ENCODE measurements at regions not wholly inside any gene's neighbourhood (a gene's known extent, or its start where the extent isn't known, plus 50 kb on each side); places are given as distances from the start of the nearest gene placed in this dataset.
A peak's percentile ranks its signal among the peaks of the same experiment; 100 is the strongest.

GRCh38 chr6:101016163-101016562 lies 135.0 kb upstream of the ASCC3 start:
- DNase-seq, result no peak
- H3K27me3 ChIP-seq, result no peaks in the 10 kb centered on the region
- H3K36me3 ChIP-seq, result no peaks in the 10 kb centered on the region
- no peak overlapping the region for H3K27ac ChIP-seq
- H3K9me3 ChIP-seq, result no peaks in the 10 kb centered on the region
- no peak for TF ChIP-seq POLR2A (IDR thresholded peaks at IDR 0.05)
- TF ChIP-seq, protein P1, sequence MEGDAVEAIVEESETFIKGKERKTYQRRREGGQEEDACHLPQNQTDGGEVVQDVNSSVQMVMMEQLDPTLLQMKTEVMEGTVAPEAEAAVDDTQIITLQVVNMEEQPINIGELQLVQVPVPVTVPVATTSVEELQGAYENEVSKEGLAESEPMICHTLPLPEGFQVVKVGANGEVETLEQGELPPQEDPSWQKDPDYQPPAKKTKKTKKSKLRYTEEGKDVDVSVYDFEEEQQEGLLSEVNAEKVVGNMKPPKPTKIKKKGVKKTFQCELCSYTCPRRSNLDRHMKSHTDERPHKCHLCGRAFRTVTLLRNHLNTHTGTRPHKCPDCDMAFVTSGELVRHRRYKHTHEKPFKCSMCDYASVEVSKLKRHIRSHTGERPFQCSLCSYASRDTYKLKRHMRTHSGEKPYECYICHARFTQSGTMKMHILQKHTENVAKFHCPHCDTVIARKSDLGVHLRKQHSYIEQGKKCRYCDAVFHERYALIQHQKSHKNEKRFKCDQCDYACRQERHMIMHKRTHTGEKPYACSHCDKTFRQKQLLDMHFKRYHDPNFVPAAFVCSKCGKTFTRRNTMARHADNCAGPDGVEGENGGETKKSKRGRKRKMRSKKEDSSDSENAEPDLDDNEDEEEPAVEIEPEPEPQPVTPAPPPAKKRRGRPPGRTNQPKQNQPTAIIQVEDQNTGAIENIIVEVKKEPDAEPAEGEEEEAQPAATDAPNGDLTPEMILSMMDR (IDR thresholded peaks at IDR 0.05), result no peak
- peak; percentile 46 to 79 (median 65) for ATAC-seq
- no peak overlapping the region for H3K4me3 ChIP-seq
- peaks cover 0 to 16% (median 3%) of the 10 kb centered on the region in 4 donors for H3K4me1 ChIP-seq
- intact Hi-C loops (cut with DNase I), result no loop called here
- WGBS (ENCODE audit: insufficient coverage, low coverage, low lambda C conversion rate, missing lambda C conversion rate), result 51% methylated on average over 2 of the region's 3 CpGs

GRCh38 chr6:101018157-101018556 lies 137.0 kb upstream of the ASCC3 start:
- intact Hi-C loops (cut with DNase I), result no loop called here
- ATAC-seq, result no peak
- H3K27me3 ChIP-seq, result no peaks in the 10 kb centered on the region
- no peak overlapping the region for H3K27ac ChIP-seq
- 77% methylated on average over 3 of the region's 3 CpGs for WGBS (ENCODE audit: insufficient coverage, low coverage, low lambda C conversion rate, missing lambda C conversion rate)
- no peak for TF ChIP-seq POLR2A (IDR thresholded peaks at IDR 0.05)
- TF ChIP-seq, protein P1 (IDR thresholded peaks at IDR 0.05), result no peak
- peaks cover 0 to 16% (median 3%) of the 10 kb centered on the region in 4 donors for H3K4me1 ChIP-seq
- H3K9me3 ChIP-seq, result no peaks in the 10 kb centered on the region
- DNase-seq, result no peak
- H3K4me3 ChIP-seq, result no peak overlapping the region
- H3K36me3 ChIP-seq, result no peaks in the 10 kb centered on the region

DNA sequence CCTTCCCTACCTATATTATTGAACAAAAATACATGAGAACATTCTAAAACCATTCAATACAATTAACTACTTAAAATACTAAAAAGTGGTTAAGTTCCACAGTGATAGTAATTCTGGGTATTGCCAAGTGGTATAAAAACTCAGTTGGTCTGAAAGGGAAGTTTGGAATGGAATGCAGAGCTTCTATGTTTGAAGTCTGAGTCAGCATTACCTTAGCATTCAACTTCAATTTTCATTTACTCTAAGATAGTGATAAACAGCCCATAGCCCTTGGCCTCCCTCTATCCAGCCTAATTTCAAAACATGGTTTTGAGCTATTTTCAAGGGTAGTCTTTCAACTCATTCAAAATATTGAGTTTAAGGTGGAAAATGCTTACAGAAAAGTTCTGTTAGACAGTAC lies 140.4 kb upstream of the ASCC3 start:
- intact Hi-C loops (cut with DNase I), result no loop called here
- no peak for ATAC-seq
- no peaks in the 10 kb centered on the region for H3K9me3 ChIP-seq

DNA sequence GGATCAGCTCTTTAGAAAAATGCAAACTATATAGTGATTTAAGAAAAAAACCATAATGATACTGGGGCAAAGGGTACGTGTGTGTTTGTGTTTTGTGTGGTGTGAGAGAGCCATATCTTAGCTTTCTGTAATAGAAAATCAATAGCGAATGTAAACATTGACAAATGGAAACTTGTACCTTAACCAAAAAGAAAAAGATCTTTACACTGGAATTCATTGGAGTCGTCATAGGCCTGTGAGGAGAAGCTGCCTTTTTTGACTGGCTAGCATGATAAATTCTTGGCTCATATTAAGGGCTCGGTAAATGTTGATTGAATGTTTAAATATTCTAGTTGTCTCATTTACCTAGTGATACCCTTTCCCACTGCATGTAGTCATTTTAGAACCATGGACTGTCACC lies 161.8 kb upstream of the ASCC3 start:
- Histone ChIP-seq H3K36me3 (no peaks in the 10 kb centered on the region), H3K4me3 (no peak overlapping the region), H3K9me3 (no peaks in the 10 kb centered on the region), H3K4me1 (no peaks in the 10 kb centered on the region), H3K27me3 (no peaks in the 10 kb centered on the region), H3K27ac (no peak overlapping the region)
- TF ChIP-seq POLR2A (IDR thresholded peaks at IDR 0.05), result no peak
- TF ChIP-seq, protein P1 (IDR thresholded peaks at IDR 0.05), result no peak
- intact Hi-C loops (cut with DNase I), result no loop called here
- ATAC-seq (peak in 1 of 4 donors; percentile 35), DNase-seq (no peak)
- 32% methylated on average over 4 of the region's 4 CpGs for WGBS (ENCODE audit: insufficient coverage, low coverage, low lambda C conversion rate, missing lambda C conversion rate)

More for the DNA sequence above, 140.4 kb upstream of the ASCC3 start:
- Histone ChIP-seq H3K36me3 (no peaks in the 10 kb centered on the region), H3K27ac (no peak overlapping the region), H3K4me1 (no peaks in the 10 kb centered on the region), H3K4me3 (no peak overlapping the region), H3K27me3 (no peaks in the 10 kb centered on the region)
- TF ChIP-seq POLR2A (IDR thresholded peaks at IDR 0.05), result no peak
- TF ChIP-seq, protein P1 (IDR thresholded peaks at IDR 0.05), result no peak
- no peak for DNase-seq

DNA sequence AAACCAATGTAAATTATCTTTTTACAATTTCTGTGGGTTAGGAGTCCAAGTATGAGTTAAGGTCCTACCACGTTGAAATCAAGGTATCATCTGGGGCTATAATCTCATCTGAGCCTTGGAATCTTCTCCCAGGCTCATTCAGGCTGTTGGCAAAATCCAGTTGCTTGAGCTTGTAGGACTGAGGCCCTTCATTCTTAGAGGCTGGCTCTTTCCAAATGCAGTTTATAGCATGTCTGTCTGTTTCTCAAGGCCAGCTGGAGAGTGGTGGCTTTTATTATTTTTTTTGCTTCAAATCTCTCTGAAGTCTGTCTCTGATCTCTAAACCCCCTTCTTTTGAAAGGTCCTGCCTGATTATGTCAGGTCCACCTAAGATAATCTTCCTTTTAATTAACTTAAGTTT lies 177.2 kb upstream of the ASCC3 start:
- Histone ChIP-seq H3K4me3 (no peak overlapping the region), H3K27ac (no peak overlapping the region), H3K27me3 (no peaks in the 10 kb centered on the region), H3K36me3 (no peaks in the 10 kb centered on the region), H3K9me3 (no peaks in the 10 kb centered on the region), H3K4me1 (no peaks in the 10 kb centered on the region)
- WGBS (ENCODE audit: insufficient coverage, low coverage, low lambda C conversion rate, missing lambda C conversion rate), result 43% methylated on average over 1 of the region's 1 CpG
- TF ChIP-seq POLR2A (IDR thresholded peaks at IDR 0.05), result no peak
- TF ChIP-seq, protein P1 (IDR thresholded peaks at IDR 0.05), result no peak
- no peak for DNase-seq
- no peak for ATAC-seq
- intact Hi-C loops (cut with DNase I), result no loop called here

Measured in right lobe of liver (tissue), 6 donors.